ENCODE measurements at regions not wholly inside any gene's neighbourhood (a gene's known extent, or its start where the extent isn't known, plus 50 kb on each side); places are given as distances from the start of the nearest gene placed in this dataset.

GRCh38 chr10:7507887-7508726 is 97.3 kb upstream of the SFMBT2 start:
- H3K27ac Mint-ChIP-seq, result no peak overlapping the region
- H3K36me3 Mint-ChIP-seq (ENCODE audit: low read depth), result no peaks in the 10 kb centered on the region
- H3K4me1 Mint-ChIP-seq (ENCODE audit: low read depth), result no peaks in the 10 kb centered on the region
- no peak for DNase-seq
- H3K9me3 Mint-ChIP-seq, result peaks cover 48% of the 10 kb centered on the region
- TF ChIP-seq CTCF (IDR thresholded peaks at IDR 0.05), result no peak
- H3K27me3 Mint-ChIP-seq (ENCODE audit: insufficient read depth), result no peaks in the 10 kb centered on the region
- no peak overlapping the region for H3K4me3 Mint-ChIP-seq

DNA sequence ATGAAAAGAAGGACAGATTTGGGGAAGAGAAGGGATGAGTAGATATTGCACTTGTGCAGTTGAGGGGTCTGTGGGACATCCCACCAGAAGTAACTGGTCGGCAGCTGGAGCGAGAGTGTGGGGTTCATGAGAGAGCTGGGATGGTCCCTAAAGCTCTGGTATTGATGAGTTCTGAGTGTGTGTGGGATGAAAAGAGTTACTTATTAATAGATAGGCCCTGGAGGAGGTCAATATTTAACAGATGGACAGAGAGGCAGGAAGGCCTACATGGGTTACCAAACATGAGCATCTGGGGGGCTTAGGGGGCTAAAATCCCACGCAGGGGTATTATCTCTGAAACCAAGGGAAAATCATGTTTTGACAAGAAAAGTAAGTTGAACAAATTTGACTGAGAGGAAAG is 95.7 kb upstream of the SFMBT2 start:
- no peak overlapping the region for H3K4me3 Mint-ChIP-seq
- no peak for TF ChIP-seq CTCF (IDR thresholded peaks at IDR 0.05)
- H3K4me1 Mint-ChIP-seq (ENCODE audit: low read depth), result no peaks in the 10 kb centered on the region
- no peak overlapping the region for H3K27ac Mint-ChIP-seq
- peaks cover 52% of the 10 kb centered on the region for H3K9me3 Mint-ChIP-seq
- no peaks in the 10 kb centered on the region for H3K27me3 Mint-ChIP-seq (ENCODE audit: insufficient read depth)
- H3K36me3 Mint-ChIP-seq (ENCODE audit: low read depth), result no peaks in the 10 kb centered on the region
- no peak for DNase-seq

- Mint-ChIP-seq H3K36me3 (ENCODE audit: low read depth) (no peaks in the 10 kb centered on the region), H3K4me1 (ENCODE audit: low read depth) (no peaks in the 10 kb centered on the region), H3K27ac (no peak overlapping the region), H3K9me3 (peaks cover 55% of the 10 kb centered on the region), H3K27me3 (ENCODE audit: insufficient read depth) (no peaks in the 10 kb centered on the region), H3K4me3 (no peak overlapping the region)
- no peak for DNase-seq
- TF ChIP-seq CTCF (IDR thresholded peaks at IDR 0.05), result no peak
These were observed 94.4 kb upstream of the SFMBT2 start for GRCh38 chr10:7505196-7505595.

DNA sequence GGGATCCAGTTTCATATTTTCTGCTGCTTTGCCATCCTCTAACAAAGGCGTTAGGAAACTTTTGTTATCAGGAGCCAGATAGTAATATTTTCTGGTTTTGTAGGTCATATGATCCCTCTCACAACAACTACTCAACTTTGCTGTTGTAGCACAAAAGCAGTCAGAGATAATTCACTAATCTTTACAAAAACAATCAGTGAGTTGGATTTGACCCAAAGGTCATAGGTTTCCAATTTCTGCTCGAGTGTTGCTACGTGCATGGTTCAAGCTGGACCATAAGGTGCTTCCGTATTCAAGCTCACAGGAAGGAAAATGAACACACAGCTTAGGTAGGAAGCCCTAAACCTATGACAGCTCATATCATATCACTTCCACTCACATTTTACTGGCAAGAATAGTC is 92.4 kb upstream of the SFMBT2 start:
- H3K27ac Mint-ChIP-seq, result no peak overlapping the region
- DNase-seq, result no peak
- no peaks in the 10 kb centered on the region for H3K4me1 Mint-ChIP-seq (ENCODE audit: low read depth)
- no peak overlapping the region for H3K4me3 Mint-ChIP-seq
- peaks cover 50% of the 10 kb centered on the region for H3K9me3 Mint-ChIP-seq
- TF ChIP-seq CTCF (IDR thresholded peaks at IDR 0.05), result no peak
- no peaks in the 10 kb centered on the region for H3K27me3 Mint-ChIP-seq (ENCODE audit: insufficient read depth)
- H3K36me3 Mint-ChIP-seq (ENCODE audit: low read depth), result no peaks in the 10 kb centered on the region

DNA sequence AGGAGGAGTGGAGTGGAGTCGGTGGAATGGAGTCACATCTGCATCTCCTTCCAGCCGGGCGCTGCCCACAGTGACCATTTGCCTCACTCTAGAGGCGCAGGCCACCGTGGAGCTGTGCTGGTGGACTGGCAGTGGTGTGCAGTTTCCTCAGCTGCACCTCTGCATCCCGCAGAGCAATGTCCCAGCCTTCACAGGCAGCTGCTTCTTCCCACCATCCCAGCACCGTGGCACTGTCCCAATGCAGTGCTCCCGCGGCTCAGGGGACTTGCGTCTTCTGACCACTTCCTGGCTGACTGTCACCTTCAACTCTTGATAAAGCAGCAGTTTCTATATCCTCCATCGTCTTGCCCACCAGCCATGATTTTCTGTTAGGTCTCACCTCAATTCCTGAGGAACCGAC is 90.3 kb upstream of the SFMBT2 start:
- H3K36me3 Mint-ChIP-seq (ENCODE audit: low read depth), result no peaks in the 10 kb centered on the region
- H3K9me3 Mint-ChIP-seq, result peaks cover 33% of the 10 kb centered on the region
- no peak overlapping the region for H3K27ac Mint-ChIP-seq
- H3K4me1 Mint-ChIP-seq (ENCODE audit: low read depth), result no peaks in the 10 kb centered on the region
- no peak for TF ChIP-seq CTCF (IDR thresholded peaks at IDR 0.05)
- H3K27me3 Mint-ChIP-seq (ENCODE audit: insufficient read depth), result no peaks in the 10 kb centered on the region
- H3K4me3 Mint-ChIP-seq, result no peak overlapping the region
- DNase-seq, result no peak

All from HFFc6 (cell line).